ENCODE measurements at regions not wholly inside any gene's neighbourhood (a gene's known extent, or its start where the extent isn't known, plus 50 kb on each side); places are given as distances from the start of the nearest gene placed in this dataset.

DNA sequence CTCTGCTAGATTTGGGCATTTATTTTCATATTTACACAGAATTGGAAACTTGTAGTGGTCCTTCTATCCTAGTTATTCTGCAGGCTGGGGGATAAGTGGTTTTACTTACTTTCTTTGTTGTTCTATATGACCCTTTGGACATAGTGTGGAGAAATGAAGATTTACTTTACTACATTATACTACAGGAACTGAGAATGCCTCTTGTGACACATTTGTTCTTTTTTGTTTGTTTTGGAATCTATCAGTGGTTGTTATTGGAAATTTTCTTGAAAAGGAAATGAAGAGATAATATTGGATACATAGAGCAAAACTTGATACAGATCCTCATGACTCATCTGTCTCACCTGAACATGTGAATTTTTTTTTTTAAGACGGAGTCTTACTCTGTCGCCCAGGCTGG is 146.1 kb upstream of the DPYD start:
- no peak for DNase-seq (ENCODE audit: low spot score)

DNA sequence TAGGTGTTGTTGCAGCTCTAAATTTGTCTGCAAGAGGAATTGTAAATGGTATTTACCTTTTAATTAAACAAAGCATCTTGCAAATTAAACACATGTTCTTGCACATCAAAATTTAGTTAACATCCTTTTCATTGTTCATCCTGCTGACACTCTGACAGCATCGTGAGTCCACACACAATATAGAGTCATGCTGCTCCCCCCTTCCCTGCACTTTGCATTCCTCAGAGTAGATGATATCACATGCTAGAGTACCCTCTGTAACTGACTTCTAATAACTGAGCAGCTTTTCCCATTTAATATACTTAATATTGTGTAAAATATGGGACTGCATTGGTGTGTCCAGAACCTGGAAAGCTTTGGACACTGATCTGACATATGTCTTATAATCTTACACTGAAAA is 138.8 kb upstream of the DPYD start:
- no peak for DNase-seq (ENCODE audit: low spot score)

DNA sequence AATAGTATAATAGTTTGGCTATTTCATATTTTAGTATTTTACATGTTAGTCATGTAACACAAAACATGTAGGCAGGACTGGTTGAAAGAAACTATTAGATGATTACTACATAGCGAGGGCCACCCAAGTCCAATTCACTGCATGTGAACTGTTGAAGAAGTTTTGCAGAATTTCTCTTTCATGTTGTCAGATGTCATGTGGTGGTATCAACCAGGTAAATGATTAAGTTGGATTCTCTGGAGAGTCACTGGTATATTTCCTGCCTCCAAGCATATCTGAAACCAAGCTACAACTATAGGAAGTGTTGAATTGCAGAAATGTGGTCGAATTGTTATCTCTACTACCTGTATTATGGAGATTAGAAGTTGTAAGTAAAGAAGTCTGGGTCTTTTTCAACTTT is 137.8 kb upstream of the DPYD start:
- no peak for DNase-seq (ENCODE audit: low spot score)

DNA sequence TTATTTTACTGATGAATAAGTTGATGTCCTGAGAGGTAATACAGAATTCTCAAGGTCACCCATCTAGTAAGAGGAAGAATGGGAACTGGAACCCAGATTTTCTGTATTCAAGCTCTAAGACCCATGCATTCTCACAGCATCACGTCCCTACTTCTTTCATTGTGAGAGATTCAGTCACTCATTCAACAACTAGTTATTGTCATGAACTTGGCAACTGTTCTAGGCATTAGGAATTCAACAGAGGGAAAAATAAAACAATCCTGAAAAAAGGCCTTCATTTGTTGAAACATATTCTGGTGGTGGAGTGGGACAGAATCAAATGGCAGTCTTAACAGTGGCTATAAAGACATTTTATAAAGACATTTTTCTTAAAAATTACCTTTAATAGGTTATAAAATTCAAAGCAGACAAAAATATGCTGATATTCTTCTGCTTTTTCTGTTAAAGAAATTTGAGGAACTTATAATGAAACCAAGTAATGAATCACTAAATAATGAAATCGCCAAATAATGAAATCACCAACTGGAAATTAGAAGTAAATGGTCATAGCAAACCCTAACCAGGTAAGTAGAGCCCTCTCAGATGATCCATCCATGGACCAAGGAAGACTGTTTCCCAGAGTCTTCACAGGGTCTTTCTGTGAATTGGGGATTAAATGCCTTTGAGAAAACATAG is 136.5 kb upstream of the DPYD start:
- no peak for DNase-seq (ENCODE audit: low spot score)

DNA sequence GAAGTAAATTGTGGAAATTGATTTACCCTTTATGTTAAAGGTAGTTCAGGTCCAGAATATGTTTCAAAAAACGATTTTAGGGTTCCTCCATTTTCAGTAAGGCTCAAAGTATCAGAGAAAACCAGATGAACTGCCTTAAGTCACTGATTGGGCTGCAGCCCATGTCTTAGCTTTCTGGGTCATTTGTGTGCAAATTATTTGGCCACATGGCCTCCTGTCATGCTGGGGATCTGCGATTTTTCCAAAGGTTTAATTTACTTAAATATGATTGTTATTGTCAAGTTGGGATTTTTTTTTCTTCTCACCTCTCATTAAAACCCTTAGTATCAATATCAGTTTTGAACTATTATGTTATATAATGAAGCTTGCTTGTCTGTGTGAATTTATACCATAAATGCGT is 135.9 kb upstream of the DPYD start:
- no peak for DNase-seq (ENCODE audit: low spot score)

DNA sequence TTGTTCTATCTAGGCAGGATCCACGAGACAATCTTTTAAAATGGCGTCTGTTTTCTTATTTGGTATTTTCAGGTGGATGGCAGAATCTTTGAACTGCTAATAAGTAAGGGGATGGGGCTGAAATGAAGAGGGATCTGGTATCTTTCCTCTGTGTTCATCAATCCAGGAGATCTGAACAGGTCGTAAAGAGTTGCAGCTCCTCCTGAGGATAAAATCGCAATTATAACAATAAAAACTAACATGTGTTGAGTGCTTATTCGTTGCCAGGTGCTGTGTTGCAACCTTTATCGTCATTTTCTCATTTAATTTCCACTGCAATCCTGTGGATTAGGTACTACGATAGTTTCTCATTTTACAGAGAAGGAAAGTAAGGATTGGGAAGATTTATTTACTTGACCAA is 134.6 kb upstream of the DPYD start:
- no peak for DNase-seq (ENCODE audit: low spot score)

DNA sequence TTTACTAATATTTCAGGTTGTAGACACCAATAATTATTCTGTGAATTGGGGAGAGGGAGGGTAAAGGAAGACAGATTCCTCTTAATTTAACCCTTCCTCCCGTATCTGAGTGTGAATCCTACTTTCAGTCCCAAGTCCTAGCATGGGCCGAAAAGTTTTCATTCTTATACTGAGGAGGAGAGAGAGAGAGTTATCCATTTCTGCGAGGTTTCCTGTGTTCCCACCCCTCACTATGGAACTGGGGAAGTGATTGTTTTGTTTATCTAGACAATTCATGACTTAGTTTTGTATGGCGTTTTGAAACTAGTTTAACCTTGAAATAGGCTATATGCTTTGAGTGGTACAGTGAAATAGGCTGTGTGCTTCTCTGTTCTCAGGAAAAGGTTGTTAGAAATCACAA is 134.0 kb upstream of the DPYD start:
- no peak for DNase-seq (ENCODE audit: low spot score)

DNA sequence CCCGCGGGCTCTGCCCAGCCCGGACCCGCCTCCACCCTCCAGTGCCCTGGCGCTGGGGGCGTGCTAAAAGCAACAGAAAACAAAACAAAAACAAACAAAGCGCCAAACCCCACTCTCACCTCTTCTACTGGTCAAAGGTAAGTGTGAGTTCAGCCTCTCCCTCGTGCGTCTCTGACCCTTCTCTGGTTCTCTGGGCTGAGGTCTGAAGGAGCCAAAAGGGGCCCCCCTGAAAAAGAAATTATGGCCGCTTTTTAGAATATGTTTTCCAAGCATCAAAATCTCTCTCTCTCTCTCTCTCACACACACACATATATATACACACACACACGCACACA is 133.5 kb upstream of the DPYD start:
- no peak for DNase-seq (ENCODE audit: low spot score)

DNA sequence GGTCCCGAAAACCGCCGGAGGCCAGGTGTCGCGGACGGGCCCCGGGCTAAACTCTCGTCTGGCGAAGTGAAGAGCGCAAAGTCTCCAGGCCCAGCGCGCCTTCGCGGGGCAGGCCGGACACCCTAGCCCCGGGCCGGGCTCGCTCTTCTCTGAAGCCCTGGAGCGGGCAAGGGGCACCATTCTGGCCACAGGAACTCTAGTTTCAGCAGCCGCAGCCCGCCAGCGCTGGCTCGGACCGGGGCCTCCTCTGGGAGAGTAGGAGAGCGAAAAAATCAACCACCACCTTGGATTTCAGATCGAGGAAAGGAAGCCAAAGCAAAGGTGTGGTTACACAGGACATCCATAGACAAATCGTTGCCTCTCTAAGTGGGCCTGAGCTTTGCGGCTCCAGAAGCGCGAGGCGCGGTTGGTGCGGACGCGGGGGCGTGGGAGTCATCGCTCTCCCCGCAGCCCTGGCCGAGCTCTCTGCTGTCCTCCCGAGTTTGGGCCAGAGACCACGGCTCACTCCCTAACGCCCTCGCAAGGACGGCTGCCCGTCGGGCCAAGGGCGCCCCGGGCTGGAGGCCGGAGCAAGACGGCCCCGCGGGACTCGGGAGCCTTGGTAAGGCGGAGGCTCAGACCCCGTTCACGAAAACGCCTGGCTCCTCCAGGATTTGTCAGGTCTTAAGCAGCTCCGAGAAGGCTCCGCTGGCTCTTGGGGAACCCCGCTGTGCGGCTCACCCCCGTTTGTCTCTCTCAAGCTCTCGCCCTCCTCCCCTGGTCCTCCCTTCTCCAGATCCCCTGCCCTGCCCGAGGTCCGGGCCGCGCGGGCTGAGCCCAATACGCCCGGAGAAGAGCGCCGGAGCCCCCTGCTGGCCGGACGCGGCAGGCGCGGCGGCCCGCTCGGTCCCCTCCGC is 132.9 kb upstream of the DPYD start:
- peak; percentile 67 for DNase-seq (ENCODE audit: low spot score)

DNA sequence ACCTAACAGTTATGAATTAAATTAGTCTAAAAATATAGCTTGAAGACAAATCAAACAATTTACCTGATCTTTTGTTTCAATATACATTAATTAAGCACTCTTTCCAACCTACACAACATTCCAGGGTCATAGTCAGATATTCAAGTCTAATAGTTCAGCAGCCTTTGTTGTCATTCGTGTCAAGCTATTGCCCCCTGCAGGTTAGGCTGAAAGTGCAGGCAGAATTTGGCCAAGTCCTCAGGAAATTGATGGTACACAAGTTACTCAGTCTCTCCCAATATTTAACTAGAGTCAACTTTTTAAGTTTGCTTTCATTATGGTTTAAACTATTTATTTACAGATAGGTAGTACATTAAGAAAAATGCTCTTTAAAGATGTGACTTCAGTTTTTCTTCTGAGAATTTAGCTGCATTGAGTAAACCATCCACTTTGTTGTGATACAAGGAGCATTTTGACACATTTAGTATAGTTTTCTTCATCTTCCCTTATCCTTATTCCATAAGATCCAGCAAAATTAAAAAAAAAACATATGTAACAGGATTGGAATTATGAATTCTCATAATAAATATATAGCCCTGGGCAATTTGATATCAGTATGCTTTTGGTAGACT is 130.3 kb upstream of the DPYD start:
- DNase-seq (ENCODE audit: low spot score): peak; percentile 83

DNA sequence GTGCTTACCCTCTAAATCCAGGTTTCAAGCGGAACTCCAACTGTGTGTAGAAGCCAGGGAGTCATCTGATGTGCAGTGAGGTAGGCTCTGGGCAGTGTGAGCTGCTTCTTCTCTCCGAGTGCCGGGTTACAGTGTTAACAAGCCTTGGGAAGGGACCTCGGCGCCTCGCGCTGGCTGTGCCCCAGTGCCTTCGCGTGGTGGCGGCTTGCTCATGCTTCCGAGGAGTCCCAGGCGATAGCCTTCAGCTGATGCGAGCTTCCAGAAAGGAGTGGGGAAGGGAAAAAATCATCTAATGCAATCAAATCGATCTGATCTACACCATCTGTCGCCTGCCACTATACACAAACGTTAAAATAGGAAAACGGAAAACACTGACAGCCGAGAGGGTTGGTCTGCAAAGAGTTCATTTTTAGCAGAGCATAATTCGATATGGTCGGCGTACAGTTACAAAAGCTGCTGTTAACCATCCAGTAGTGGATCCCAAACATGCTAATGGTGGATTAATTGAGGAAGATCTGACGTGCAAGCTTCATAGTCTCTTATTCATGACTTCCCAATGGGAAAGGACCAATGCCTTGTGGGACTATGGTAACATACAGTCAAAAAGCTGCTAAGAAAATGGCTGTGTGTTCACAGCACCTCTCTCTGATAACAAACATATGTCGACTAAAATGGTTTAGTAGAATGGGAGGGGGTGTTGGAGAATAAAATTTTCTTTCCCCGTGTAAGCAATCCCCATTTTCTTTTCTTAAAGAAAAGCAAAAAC is 128.7 kb upstream of the DPYD start:
- no peak for DNase-seq (ENCODE audit: low spot score)

DNA sequence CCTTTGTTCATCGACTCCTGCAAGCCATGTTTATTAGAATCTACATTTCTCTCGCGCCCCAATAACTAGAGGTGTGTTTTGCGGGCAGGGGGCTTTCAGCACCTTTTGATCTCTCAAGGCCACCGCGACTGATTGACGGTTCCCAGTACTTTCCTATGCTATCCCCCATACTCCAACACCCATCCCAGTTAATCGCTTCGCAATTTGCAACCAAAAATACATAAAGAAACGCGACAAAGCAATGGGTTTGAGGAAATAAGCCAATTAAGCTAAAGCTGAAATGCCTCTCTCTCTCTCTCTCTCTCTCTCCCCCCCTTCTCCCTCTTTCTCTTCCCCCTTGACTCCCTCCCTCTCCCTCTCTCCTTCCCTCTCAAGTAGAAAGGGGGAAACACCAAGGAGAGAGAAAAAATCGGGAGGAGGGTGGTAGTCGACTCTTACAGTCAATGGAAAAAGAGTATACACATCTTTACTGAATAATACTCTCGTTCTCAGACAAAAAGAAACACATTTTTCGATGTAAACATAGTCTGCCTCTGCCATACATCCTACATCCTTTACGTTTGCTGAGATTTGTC is 128.0 kb upstream of the DPYD start:
- DNase-seq (ENCODE audit: low spot score): no peak

DNA sequence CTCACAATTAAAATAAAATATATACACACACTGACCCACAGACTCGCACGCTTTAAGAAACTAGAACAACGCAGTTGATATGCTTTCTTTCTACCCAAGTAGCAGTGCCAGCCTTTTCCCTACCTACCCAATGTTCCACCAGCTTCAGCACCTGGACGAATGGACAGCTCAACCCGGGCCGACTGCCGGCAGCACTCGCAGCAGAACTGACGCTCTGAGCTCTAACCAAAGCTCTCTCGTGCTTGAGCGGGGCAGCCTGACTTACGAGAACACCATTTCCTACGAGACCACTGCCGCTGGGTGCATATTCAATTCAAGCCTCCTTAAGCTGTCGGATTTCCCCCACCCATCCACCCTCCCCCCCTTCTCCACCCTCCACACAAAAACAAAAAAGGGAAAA is 127.4 kb upstream of the DPYD start:
- DNase-seq (ENCODE audit: low spot score): peak; percentile 69

DNA sequence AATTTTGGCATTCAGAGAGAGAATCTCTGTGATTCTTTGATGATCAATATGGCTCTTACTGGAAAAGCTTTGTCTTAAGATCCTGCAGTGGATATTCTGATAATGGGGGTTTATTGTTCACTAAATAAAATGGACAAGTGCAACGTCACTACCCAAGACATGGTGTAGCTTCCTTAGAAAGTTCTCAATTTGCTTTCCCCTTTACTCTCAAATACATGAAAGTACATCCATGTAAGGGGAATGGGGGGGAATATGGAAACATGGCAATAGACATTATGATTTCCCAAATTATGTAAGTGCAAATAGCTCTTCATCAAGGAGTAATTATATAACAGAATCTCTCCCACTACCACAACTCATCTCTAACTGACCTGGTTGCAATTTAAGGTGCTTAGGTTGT is 126.3 kb upstream of the DPYD start:
- no peak for DNase-seq (ENCODE audit: low spot score)

DNA sequence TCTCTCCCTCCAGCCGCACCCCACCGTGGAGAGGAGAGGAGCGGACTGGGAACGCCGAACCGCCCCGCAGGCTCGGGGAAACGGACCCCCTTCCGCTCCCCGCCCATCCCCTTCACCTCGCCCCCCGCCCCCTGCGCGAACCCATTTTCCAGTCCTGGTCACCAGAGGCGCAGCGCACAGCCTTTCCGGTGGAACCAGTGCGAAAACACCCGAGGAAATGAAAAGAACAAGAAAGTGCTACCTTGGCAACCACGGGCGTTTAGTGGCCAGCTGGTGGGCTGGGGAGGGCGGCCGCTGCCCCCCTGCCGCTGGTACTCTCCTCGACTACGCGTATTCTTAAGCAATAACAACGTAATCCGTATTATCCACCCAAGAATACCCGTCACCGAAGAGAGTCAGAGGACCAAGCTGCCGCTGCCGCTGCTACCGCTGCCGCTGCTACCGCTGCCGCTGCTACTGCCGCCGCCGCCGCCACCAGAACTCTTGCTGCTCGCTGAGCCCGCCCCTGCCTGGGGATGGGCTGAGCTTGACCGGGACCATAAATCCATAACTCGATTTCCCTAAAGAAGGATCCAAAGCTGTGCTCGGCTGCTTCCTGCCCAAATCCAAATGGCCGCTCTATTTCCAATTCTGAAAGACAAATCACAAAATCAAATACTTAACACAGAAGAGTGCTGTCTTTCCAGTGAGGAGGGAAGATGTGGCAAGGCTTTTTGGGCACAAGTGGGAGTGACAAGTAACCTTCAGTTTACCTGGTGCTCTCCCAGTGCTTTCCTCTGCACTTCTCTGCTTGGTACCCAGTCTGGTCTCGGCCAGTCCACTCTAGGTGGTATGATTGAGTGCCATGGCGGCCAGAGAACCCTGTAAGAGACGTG is 125.2 kb upstream of the DPYD start:
- DNase-seq (ENCODE audit: low spot score): no peak

DNA sequence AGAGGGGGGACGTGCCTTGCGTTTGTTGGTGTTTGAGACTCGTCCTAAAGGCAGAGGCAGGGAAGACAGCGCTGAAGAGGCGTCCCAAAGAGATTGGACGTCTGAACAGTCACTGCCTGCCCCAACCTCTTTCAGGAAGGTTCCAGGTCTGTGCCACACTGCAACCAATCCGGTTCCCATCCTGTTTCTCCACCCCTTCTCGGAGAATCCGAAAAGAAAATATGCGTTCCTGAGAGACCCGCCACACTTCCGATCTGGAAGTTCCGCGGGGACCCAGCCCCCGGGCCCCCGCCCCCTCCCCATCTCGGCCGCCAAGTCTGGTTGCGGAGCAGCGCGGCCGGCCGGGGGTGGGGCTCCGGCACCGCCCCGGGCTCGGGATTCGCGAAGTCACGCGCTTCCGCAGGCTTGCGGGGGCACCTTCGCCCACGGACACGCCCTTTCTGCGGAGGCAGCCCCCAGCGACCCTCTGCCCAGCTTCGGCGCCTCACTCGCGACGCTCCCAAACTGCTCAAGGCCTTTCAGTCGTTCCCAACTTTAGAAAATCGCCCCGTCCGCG is 124.5 kb upstream of the DPYD start:
- DNase-seq (ENCODE audit: low spot score): no peak

DNA sequence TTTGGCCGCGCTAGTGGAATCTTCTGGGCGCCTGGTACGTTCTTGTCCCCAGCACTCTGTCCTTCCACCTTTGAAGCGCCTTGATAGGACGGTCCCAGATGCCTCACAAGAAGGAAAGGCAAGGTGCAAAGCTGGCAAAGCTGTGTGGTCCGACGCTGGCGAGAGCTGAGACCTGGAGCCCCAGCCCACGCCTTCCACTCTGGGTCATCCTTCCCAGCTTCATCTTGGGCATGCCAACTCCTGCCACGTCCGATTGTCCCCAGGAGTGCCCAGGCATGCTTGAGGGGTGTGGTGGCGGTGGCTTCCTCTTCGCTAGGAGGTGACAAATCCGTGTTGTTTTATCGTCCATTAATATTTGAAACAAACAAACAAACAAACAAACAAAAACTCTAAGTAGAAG is 123.9 kb upstream of the DPYD start:
- DNase-seq (ENCODE audit: low spot score): no peak

DNA sequence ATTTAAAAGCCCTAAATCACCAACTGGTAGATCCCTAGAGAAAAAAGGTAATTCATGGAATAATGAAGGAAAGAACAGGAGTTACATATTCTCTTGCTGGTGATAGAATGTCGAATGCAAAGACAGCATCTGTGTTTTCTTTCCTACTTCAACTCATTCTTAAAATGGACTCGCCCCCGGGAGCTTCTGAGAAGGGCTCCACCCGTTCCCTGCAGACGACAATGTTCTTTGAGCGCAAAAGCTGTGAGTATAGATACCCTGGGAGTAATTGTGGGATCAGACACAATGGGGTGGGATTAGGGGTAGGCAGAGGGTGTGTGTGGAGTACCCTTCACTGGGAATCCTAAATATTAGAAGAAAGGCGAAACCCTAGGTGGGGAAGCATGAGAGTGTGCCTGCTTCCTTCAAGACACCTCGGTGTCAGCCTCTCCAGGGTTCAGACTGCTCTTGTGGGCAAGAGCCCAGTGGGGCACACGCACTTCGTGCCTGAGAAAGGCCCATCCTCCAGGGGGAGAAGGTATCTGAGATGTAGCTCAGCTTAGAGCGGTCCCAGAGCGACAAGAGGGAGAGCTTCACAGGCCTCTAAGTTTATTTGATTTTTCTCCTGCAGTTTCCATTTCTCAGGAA is 123.3 kb upstream of the DPYD start:
- no peak for DNase-seq (ENCODE audit: low spot score)

DNA sequence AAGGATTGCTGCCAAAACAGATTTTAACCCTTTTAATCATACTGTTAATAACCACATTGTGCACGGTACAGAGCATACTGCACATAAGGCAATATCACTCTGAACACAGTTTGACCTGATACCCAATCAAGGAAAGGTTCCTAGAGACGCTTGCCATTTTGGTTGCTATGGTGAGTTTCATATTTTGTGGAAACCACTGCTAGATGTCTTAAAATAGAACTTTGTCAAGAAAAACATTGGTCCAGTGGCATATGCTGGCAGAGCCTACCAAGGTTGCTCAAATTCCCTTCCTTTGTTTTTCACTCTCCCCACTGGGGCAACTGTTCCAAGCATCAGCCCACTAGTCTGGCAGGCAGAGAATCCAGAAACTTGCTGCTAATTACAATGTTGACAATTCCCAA is 114.8 kb upstream of the DPYD start:
- no peak for DNase-seq (ENCODE audit: low spot score)

DNA sequence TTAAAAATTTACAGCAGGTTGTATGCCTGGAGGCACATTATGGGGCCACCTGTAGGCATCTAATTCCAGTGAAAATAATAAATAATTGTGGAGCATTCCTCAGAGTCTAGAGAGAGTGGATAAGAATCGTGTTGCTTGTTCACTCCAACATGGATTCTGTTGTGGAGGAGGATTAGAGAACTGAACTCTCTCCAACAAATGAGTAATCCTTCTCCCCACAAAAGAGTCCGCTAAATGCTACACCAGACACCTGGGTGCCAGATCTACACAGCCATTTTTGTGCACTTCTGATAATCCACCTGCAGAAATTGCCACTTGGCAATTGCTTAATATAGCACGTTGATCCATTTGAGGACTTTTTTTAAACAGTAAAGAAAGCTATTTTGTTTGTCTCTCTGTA is 113.7 kb upstream of the DPYD start:
- DNase-seq (ENCODE audit: low spot score): no peak

DNA sequence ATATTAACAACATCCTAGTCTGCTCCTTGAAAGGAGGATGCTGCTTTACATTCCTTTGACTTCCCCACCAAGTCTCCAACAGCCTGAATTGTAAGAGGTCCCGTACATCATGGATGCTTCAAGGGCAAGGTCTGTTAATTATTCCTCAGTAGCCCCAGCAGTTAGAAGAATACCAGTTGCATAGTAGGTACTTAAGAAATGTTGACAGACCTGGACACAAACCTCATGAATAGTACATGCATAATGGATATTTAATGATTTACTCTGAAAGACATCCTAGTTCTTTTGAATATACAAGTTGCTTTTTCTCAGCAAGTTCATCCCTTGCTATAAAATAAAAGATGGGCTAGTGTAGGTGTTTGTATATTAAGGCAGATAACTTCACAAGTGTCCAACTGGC is 112.1 kb upstream of the DPYD start:
- no peak for DNase-seq (ENCODE audit: low spot score)

Data from NAMALWA (cell line).